NAMALWA (cell line): ENCODE measurements at regions not wholly inside any gene's neighbourhood (a gene's known extent, or its start where the extent isn't known, plus 50 kb on each side); places are given as distances from the start of the nearest gene placed in this dataset.

Experiments
- DNase-seq: peaks from one replicate; pipeline ENCODE4 v3.0.0-alpha.2; 2015; ENCODE audit warnings: low spot score

GRCh38 chr2:52135235-52135634 lies 1103.3 kb upstream of the NRXN1 start:
- no peak for DNase-seq

GRCh38 chr2:52128081-52128480 lies 1096.1 kb upstream of the NRXN1 start:
- no peak for DNase-seq

- no peak for DNase-seq
Measured at GRCh38 chr2:52127527-52127926, 1095.6 kb upstream of the NRXN1 start.

DNA sequence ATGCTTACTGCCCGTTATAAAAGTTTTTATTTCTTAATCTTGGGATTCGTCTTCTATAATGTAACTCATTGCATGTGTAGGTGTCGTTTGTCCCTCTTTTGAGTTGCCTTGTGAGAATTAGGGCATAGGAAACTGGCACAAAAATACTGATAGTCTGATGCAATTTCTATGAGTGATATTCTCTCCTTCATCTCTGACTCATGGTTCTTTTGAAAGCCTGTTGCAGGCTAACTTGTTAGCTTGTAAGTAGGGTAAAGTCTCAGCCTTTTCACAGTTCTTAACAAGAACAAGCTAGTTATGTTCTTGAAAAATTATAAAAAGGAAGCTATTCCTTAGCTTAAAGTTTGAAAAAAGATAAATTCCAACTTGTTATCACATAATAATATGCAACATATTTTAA lies 1085.4 kb upstream of the NRXN1 start:
- DNase-seq: no peak

GRCh38 chr2:52115750-52116149 lies 1083.8 kb upstream of the NRXN1 start:
- no peak for DNase-seq

DNA sequence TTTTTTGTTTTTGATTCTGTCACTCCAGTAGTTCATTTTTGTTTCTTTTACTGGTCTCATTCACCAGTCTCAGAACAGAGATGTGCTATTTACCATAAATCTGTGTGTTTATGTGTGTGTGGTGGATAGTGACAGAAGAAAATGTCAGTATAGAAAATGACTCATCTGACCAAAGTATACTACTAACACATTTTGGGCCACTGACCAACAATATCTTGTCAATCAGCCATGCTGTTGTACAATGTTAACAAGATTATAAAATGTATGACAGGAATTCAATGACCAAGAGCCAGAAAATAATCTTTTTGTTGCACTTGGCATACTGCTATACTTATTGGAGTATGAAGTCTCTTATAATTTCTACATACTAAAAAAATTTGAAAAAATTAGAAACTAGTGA lies 1081.4 kb upstream of the NRXN1 start:
- no peak for DNase-seq

GRCh38 chr2:52112141-52112540 lies 1080.2 kb upstream of the NRXN1 start:
- DNase-seq: no peak

- no peak for DNase-seq
Measured at GRCh38 chr2:52107124-52107523, 1075.2 kb upstream of the NRXN1 start.

GRCh38 chr2:52097071-52097470 lies 1065.1 kb upstream of the NRXN1 start:
- DNase-seq: no peak

DNA sequence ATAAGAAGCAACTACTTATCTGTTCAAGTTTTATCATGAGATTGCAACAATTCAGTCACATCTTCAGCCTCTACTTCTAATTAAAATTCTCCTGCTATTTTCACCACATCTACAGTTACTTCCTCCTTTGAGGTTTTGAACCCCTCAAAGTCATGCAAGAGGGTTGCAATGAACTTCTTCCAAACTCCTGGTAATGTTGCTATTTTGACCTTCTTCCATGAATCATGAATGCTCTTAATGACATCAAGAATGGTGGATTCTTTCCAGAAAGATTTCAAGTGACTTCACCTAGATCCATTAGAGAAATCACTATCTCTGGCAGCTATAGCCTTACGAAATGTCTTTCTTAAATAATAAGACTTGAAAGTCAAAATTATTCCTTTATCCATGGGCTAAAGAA lies 1052.8 kb upstream of the NRXN1 start:
- DNase-seq: no peak

DNA sequence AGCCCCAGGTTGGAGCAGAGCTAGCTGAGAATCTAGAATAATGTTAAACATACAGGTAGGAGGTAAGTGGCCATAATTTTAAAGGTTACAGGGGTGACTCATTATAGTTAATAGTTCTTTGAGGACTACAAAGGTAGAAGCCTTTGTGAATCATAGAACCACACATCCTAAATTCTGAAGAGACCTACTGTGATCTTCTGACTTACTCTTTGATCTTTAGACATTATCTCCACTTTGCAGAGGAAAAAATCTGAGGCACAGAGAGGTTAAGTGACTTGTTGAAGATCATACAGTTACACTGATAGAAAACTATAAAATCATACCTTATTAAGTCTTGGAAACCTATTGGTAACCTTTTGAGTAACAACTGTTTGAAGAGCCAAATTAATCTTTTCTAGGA lies 1051.3 kb upstream of the NRXN1 start:
- DNase-seq: no peak

GRCh38 chr2:52082646-52083045 lies 1050.7 kb upstream of the NRXN1 start:
- DNase-seq: no peak

GRCh38 chr2:52079602-52080001 lies 1047.7 kb upstream of the NRXN1 start:
- DNase-seq: no peak

GRCh38 chr2:52077159-52077558 lies 1045.2 kb upstream of the NRXN1 start:
- DNase-seq: no peak

GRCh38 chr2:52074130-52074719 lies 1042.3 kb upstream of the NRXN1 start:
- DNase-seq: peak; percentile 78

DNA sequence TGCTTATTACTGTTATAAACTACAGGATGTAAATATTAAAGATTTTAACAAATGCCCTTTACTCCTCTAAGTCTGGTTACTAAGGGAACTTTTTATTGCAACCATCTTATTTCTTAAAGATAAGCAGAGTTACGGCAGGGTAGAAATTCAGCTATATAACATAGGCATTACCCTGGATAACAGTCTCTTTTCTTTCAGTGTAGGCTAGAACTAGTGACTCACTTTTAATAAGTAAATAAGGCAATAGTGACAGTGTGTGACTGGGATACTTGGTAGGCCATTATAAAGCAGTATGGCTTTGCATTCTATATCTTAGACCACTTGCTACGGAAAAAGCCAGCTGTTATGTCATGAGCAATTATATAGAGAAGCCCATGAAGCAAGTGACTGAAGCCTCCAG lies 1041.0 kb upstream of the NRXN1 start:
- no peak for DNase-seq

GRCh38 chr2:52070665-52071064 lies 1038.7 kb upstream of the NRXN1 start:
- DNase-seq: no peak

DNA sequence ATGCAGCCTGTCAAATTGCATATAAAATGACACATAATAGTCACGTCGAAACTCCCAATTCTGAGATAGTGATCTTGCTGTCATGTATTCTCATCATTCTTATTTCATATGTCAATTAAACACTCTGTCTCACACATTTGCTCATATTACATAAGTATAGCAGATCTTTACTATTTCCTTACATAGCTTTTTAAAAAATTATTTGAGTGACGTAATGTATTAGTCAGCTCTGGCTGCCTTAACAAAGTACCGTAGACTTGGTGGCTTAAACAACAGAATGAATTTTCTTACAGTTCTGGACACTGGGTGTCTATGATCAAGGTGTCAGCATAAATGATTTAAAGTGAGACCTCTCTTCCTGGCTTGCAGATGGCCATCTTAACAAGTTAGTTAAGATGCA lies 1032.3 kb upstream of the NRXN1 start:
- no peak for DNase-seq

DNA sequence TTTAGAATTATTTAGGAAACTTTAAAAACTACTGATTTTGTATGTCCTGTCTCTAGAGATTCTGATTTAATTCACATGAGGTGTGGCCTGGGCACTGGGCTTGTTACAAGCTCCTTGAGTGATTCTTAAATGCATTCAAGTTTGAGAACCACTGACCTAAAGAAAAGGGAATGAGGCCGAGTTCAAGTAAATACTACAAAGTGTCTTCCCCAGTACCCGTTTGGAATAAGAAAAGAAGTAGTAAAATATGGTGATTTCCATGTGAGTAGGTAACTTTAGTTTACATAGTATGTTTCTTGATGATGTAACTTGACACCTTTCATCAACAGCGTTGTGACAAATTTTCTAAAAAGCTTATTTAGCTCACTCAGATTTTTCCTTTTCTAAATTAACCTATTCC lies 1022.9 kb upstream of the NRXN1 start:
- DNase-seq: no peak

- no peak for DNase-seq
Measured at GRCh38 chr2:52036853-52037252, 1004.9 kb upstream of the NRXN1 start.

- DNase-seq: no peak
Measured at GRCh38 chr2:52036024-52036423, 1004.1 kb upstream of the NRXN1 start.

DNA sequence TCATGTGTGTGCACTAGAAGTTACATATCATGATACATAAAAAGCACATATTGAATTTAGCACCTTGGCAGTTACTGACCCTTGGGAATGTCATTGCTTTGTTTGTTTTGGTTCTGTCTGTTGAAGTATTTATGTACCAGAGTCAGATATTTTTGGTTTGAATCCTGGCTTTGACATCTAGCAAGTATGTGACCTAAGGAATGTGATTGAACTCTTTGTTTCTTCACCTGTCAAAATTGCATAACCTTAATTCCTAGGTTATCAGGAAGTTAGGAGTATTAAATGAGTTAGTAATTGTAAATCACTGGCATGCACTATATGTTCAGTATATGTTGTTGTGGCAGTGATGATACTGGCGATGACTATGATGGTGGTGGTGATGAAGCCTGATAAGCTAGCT lies 1003.5 kb upstream of the NRXN1 start:
- DNase-seq: no peak

DNA sequence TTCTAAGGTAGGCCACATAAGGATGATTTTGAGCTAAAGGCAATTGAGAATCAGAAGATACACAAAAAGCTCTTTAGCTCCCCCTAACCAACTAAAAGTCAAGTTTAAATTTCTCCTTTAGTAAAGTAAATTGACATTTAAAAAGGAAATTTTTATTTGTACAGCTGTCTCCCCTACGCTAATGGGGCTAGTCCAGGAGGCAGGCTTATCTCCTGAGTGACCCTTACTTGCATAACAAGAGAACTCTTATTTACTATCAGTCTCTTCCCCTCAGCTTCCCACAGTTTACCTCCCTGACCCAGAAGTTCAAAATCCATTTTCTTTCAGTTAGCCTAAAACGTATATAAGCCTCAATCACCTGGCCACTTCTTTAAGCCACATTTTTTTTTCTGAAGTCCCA lies 1002.8 kb upstream of the NRXN1 start:
- DNase-seq: no peak

DNA sequence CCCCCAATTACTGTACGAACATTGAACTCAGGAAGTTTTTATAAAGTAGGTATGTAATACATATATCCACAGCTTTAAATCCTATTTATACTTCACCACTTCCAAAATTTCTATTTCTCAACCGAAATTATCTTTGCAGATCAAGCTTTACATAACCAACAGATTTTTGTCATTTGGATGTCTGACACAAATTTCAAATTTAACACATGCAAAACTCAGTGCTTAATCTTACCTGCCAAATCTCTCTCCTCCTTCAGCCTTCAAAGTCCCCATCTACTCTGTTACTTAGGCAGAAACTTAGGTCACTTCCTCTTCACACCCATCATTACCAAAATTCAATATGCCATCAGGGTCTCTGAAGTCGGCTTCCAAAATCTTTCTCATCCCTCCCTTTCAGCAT lies 990.1 kb upstream of the NRXN1 start:
- no peak for DNase-seq
